OCI-LY7 (cell line): ENCODE measurements at regions not wholly inside any gene's neighbourhood (a gene's known extent, or its start where the extent isn't known, plus 50 kb on each side); places are given as distances from the start of the nearest gene placed in this dataset.
"Not testable (repeated sequence)": the region's sequence is repeated elsewhere in the genome, so short reads cannot be mapped to it uniquely, and the experiment has no call there.

Experiments used
- BruUV-seq: library from RNA; stranded (reverse); fragments of 400-500 nt; replicated peaks from 2 replicates; lab custom pipeline; 2021; lab: Mats Ljungman, UMichigan
- CTCF ChIA-PET: fragments of 300-600 bp; sonication (Branson Sonifier 250); formaldehyde crosslinking; loops from one replicate; lab custom pipeline; 2022; ENCODE audit warnings: antibody characterized with exemption; ENCODE audit not compliant: unreplicated experiment; lab: Charles Lee
- POLR2A ChIA-PET: fragments of 300-600 bp; sonication (Branson Sonifier 250); formaldehyde crosslinking; loops from one replicate; lab custom pipeline; 2022; ENCODE audit warnings: antibody characterized with exemption; lab: Charles Lee
- DNase-seq: peaks from one replicate; pipeline ENCODE4 v3.0.0-alpha.2; 2015; ENCODE audit warnings: low spot score
- H2AFZ ChIP-seq: fragments of 200-600 bp; sonication (generic), shearing (Covaris generic); 2 replicates; pipeline ENCODE4 v1.6.1; 2014; ENCODE audit warnings: mild to moderate bottlenecking, antibody characterized with exemption, low read length, moderate library complexity
- H3K27ac ChIP-seq: fragments of 200-600 bp; sonication (generic); 2 replicates; pipeline ENCODE4 v1.5.1; 2014; ENCODE audit warnings: mixed run types, low read depth, mild to moderate bottlenecking, moderate library complexity, low read length, inconsistent platforms; ENCODE audit not compliant: poor library complexity, severe bottlenecking
- H3K36me3 ChIP-seq: fragments of 200-600 bp; sonication (generic); 2 replicates; pipeline ENCODE4 v1.6.1; 2014; ENCODE audit warnings: mild to moderate bottlenecking, antibody characterized with exemption, low read length, moderate library complexity, mixed read lengths; ENCODE audit not compliant: insufficient read depth
- H3K4me1 ChIP-seq: fragments of 200-600 bp; sonication (generic); 2 replicates; pipeline ENCODE4 v1.5.1; 2014; ENCODE audit warnings: mild to moderate bottlenecking, low read length; ENCODE audit not compliant: insufficient read depth, poor library complexity, severe bottlenecking
- H3K4me2 ChIP-seq: fragments of 200-600 bp; sonication (generic); 2 replicates; pipeline ENCODE4 v1.6.1; 2014; ENCODE audit warnings: mild to moderate bottlenecking, low read length
- H3K4me3 ChIP-seq: fragments of 200-600 bp; sonication (generic); 2 replicates; pipeline ENCODE4 v1.5.1; 2014; ENCODE audit warnings: mild to moderate bottlenecking, low read depth, low read length; ENCODE audit not compliant: poor library complexity, severe bottlenecking
- H3K79me2 ChIP-seq: fragments of 200-600 bp; sonication (generic); 2 replicates; pipeline ENCODE4 v1.6.1; 2016; ENCODE audit warnings: low read depth, mild to moderate bottlenecking, low read length, moderate library complexity, mixed read lengths; ENCODE audit not compliant: insufficient read depth
- H3K9me2 ChIP-seq: fragments of 200-600 bp; sonication (generic); 2 replicates; pipeline ENCODE4 v1.6.1; 2016; ENCODE audit warnings: mild to moderate bottlenecking, low read length, mixed read lengths; ENCODE audit not compliant: insufficient read depth
- H3K9me3 ChIP-seq: fragments of 200-600 bp; sonication (generic); 2 replicates; pipeline ENCODE4 v1.6.1; 2014; ENCODE audit warnings: mild to moderate bottlenecking, mixed run types, low read length, mixed read lengths
- H4K20me1 ChIP-seq: fragments of 200-600 bp; sonication (generic); 2 replicates; pipeline ENCODE4 v1.6.1; 2014; ENCODE audit warnings: mild to moderate bottlenecking, antibody characterized with exemption, low read length, moderate library complexity, mixed read lengths; ENCODE audit not compliant: insufficient read depth
- EZH2phosphoT487 ChIP-seq: fragments of 200-600 bp; sonication (generic); IDR thresholded peaks from 2 replicates; pipeline ENCODE4 v1.6.1; 2018; ENCODE audit warnings: low read depth, borderline replicate concordance, mild to moderate bottlenecking, mixed run types, antibody characterized with exemption, low read length, moderate library complexity, mixed read lengths
- intact Hi-C: fragments of 100-400 bp; cut with micrococcal nuclease; formaldehyde crosslinking; loops from one replicate; pipeline ENCODE4 v1.10.0; 2022; ENCODE audit not compliant: unreplicated experiment
- TF ChIP-seq, protein P1 (sequence below): fragments of 200-600 bp; sonication (generic); conservative IDR thresholded peaks from 2 replicates; pipeline ENCODE4 v1.5.1; 2014; ENCODE audit warnings: mild to moderate bottlenecking, antibody characterized with exemption, low read length, moderate library complexity, mixed read lengths

GRCh38 chr9:31753756-31754155 is 630.7 kb upstream of the ACO1 start:
- Histone ChIP-seq H3K9me2 (no peaks in the 10 kb centered on the region), H4K20me1 (no peaks in the 10 kb centered on the region), H3K4me3 (no peak overlapping the region), H3K36me3 (no peaks in the 10 kb centered on the region), H3K9me3 (no peaks in the 10 kb centered on the region), H3K4me2 (no peak overlapping the region), H3K4me1 (no peaks in the 10 kb centered on the region), H2AFZ (no peak overlapping the region), H3K79me2 (no peaks in the 10 kb centered on the region), H3K27ac (no peak overlapping the region)
- no TSS peak for BruUV-seq
- no peak for DNase-seq
- intact Hi-C loops: no loop called here
- ChIA-PET CTCF (no interaction called here), POLR2A (no interaction called here)
- TF ChIP-seq, protein P1, sequence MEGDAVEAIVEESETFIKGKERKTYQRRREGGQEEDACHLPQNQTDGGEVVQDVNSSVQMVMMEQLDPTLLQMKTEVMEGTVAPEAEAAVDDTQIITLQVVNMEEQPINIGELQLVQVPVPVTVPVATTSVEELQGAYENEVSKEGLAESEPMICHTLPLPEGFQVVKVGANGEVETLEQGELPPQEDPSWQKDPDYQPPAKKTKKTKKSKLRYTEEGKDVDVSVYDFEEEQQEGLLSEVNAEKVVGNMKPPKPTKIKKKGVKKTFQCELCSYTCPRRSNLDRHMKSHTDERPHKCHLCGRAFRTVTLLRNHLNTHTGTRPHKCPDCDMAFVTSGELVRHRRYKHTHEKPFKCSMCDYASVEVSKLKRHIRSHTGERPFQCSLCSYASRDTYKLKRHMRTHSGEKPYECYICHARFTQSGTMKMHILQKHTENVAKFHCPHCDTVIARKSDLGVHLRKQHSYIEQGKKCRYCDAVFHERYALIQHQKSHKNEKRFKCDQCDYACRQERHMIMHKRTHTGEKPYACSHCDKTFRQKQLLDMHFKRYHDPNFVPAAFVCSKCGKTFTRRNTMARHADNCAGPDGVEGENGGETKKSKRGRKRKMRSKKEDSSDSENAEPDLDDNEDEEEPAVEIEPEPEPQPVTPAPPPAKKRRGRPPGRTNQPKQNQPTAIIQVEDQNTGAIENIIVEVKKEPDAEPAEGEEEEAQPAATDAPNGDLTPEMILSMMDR: no peak
- TF ChIP-seq EZH2phosphoT487: no peak

- Histone ChIP-seq H3K9me2 (no peaks in the 10 kb centered on the region), H2AFZ (no peak overlapping the region), H3K4me2 (no peak overlapping the region), H3K36me3 (no peaks in the 10 kb centered on the region), H3K4me3 (no peak overlapping the region), H4K20me1 (no peaks in the 10 kb centered on the region), H3K4me1 (no peaks in the 10 kb centered on the region), H3K27ac (no peak overlapping the region), H3K79me2 (no peaks in the 10 kb centered on the region), H3K9me3 (no peaks in the 10 kb centered on the region)
- no TSS peak for BruUV-seq
- DNase-seq: no peak
- CTCF ChIA-PET: no interaction called here
- no peak for TF ChIP-seq EZH2phosphoT487
- TF ChIP-seq, protein P1: no peak
- POLR2A ChIA-PET: no interaction called here
- intact Hi-C loops: no loop called here
These were observed 624.7 kb upstream of the ACO1 start for GRCh38 chr9:31759703-31760102.

GRCh38 chr9:31774021-31774420 is 610.4 kb upstream of the ACO1 start:
- CTCF ChIA-PET: not testable (repeated sequence)

More at GRCh38 chr9:31774021-31774420, 610.4 kb upstream of the ACO1 start:
- H3K4me3 ChIP-seq, H3K79me2 ChIP-seq, H4K20me1 ChIP-seq, DNase-seq, H3K4me2 ChIP-seq, H3K4me1 ChIP-seq, H3K9me2 ChIP-seq, H2AFZ ChIP-seq, BruUV-seq, H3K36me3 ChIP-seq, H3K9me3 ChIP-seq, POLR2A ChIA-PET, H3K27ac ChIP-seq: not testable (repeated sequence)
- intact Hi-C loops: loop anchor here (10.0 kb wide), 1 partner anchor 49 kb away; no protein-coding TSS in a partner anchor
